GM18519 (cell line): ENCODE measurements at regions not wholly inside any gene's neighbourhood (a gene's known extent, or its start where the extent isn't known, plus 50 kb on each side); places are given as distances from the start of the nearest gene placed in this dataset.

Experiments
- ATAC-seq: cut with Tn5 transposase; IDR thresholded peaks from one replicate; pipeline ENCODE4 v1.9.1; 2021; ENCODE audit warnings: mild to moderate bottlenecking, moderate library complexity; ENCODE audit not compliant: unreplicated experiment, low FRiP score

- no peak for ATAC-seq
Measured at GRCh38 chr9:19947996-19948395, 159.2 kb upstream of the SLC24A2 start.

GRCh38 chr9:19946441-19947109, 157.7 kb upstream of the SLC24A2 start:
- ATAC-seq = no peak

- no peak for ATAC-seq
Measured at GRCh38 chr9:19941874-19942273, 153.0 kb upstream of the SLC24A2 start.

- ATAC-seq = no peak
Measured at GRCh38 chr9:19940811-19941535, 152.1 kb upstream of the SLC24A2 start.

GRCh38 chr9:19939734-19940278, 151.0 kb upstream of the SLC24A2 start:
- ATAC-seq = no peak

- no peak for ATAC-seq
Measured at GRCh38 chr9:19938990-19939733, 150.3 kb upstream of the SLC24A2 start.

- no peak for ATAC-seq
Measured at GRCh38 chr9:19937121-19937520, 148.3 kb upstream of the SLC24A2 start.

GRCh38 chr9:19936598-19936997, 147.8 kb upstream of the SLC24A2 start:
- ATAC-seq = no peak

- no peak for ATAC-seq
Measured at GRCh38 chr9:19935422-19935821, 146.6 kb upstream of the SLC24A2 start.

GRCh38 chr9:19934301-19934871, 145.5 kb upstream of the SLC24A2 start:
- no peak for ATAC-seq

GRCh38 chr9:19931098-19931890, 142.5 kb upstream of the SLC24A2 start:
- no peak for ATAC-seq

GRCh38 chr9:19927560-19927959, 138.7 kb upstream of the SLC24A2 start:
- no peak for ATAC-seq

GRCh38 chr9:19926774-19927173, 137.9 kb upstream of the SLC24A2 start:
- ATAC-seq = no peak

- ATAC-seq = peak; percentile 90
Measured at GRCh38 chr9:19925674-19926503, 137.1 kb upstream of the SLC24A2 start.

GRCh38 chr9:19924080-19924479, 135.2 kb upstream of the SLC24A2 start:
- ATAC-seq = no peak

- ATAC-seq = no peak
Measured at GRCh38 chr9:19922476-19923118, 133.8 kb upstream of the SLC24A2 start.

- no peak for ATAC-seq
Measured at GRCh38 chr9:19920401-19920800, 131.6 kb upstream of the SLC24A2 start.

- ATAC-seq = no peak
Measured at GRCh38 chr9:19918630-19919029, 129.8 kb upstream of the SLC24A2 start.

GRCh38 chr9:19914044-19914443, 125.2 kb upstream of the SLC24A2 start:
- no peak for ATAC-seq
